ENCODE measurements at regions not wholly inside any gene's neighbourhood (a gene's known extent, or its start where the extent isn't known, plus 50 kb on each side); places are given as distances from the start of the nearest gene placed in this dataset.
"Not testable (repeated sequence)": the region's sequence is repeated elsewhere in the genome, so short reads cannot be mapped to it uniquely, and the experiment has no call there.

DNA sequence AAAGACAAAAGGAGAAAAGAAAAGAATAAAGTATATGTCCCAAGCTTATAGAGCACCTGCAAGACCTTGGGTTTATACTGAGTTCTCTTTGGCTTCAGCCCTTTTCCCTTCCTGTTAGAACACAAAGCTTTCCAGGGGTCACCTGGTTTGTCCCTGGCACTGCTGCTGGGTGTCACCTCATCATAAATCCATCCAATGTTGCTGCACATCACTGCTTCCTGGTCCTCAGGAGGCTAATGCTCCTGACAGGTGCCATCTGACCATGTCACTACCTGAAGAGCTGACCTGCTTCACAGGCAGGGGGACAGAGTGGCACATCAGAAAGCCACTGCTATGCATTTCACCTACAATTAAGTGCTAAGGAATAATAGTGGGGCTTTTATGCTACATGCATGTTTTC, 164.6 kb upstream of the ELAC2 start:
- Mint-ChIP-seq H3K4me3 (no peak overlapping the region), H3K27me3 (no peaks in the 10 kb centered on the region), H3K27ac (no peak overlapping the region)

DNA sequence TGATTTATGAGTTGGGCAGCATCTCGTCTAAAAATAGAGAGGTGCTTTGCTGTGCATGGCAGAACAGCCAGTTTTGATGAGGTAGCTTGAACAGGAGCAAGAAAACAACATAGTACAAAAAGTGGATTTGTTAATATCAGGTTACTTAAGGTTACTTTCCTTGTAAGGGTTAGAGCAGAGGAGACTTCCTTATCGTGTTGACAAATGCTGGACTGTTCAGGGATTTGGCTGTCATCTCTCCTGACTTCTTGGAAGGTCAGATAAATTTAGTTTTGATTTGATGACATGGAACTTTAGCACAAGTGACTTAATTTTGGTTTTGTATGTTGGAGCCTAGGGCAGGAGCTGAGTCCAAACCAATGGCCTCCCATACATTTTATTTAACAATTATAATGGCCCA, 163.9 kb upstream of the ELAC2 start:
- no peak overlapping the region for H3K4me3 Mint-ChIP-seq
- H3K9me3 Mint-ChIP-seq = peaks cover 4% of the 10 kb centered on the region
- H3K27me3 Mint-ChIP-seq = no peaks in the 10 kb centered on the region
- H3K4me1 Mint-ChIP-seq = no peaks in the 10 kb centered on the region
- POLR2A ChIA-PET = no interaction called here
- no peak overlapping the region for H3K27ac Mint-ChIP-seq
- H3K36me3 Mint-ChIP-seq = no peaks in the 10 kb centered on the region
- DNase-seq (no peak), ATAC-seq (ENCODE audit: low read depth) (no peak)

More for the DNA sequence above, 164.6 kb upstream of the ELAC2 start:
- POLR2A ChIA-PET = no interaction called here
- Mint-ChIP-seq H3K9me3 (peaks cover 4% of the 10 kb centered on the region), H3K4me1 (no peaks in the 10 kb centered on the region), H3K36me3 (no peaks in the 10 kb centered on the region)
- no peak for ATAC-seq (ENCODE audit: low read depth)
- DNase-seq = no peak

DNA sequence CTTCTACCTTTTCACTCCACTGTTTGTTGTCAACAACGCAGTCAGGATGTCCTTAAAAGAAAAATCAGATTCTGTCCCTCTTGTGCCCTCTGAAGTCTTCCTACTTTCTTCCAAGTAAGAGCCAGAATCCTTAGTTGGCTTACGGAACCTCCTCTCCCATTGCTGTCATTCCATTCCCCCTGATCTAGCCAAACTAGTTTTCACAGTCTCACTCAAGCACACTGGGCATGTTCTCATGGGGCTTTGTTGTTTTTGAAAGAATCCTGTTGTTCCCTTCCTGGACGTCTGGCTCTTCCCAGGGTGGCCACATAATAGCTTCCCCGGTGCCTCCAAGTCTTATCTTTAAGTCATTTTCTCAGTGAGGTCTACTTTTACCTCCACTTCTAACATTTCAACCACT, 158.6 kb upstream of the ELAC2 start:
- ATAC-seq (ENCODE audit: low read depth) (no peak), DNase-seq (no peak)
- Mint-ChIP-seq H3K9me3 (peaks cover 19% of the 10 kb centered on the region), H3K27ac (no peak overlapping the region), H3K27me3 (no peaks in the 10 kb centered on the region), H3K4me1 (no peaks in the 10 kb centered on the region), H3K36me3 (no peaks in the 10 kb centered on the region), H3K4me3 (no peak overlapping the region)
- POLR2A ChIA-PET = no interaction called here

DNA sequence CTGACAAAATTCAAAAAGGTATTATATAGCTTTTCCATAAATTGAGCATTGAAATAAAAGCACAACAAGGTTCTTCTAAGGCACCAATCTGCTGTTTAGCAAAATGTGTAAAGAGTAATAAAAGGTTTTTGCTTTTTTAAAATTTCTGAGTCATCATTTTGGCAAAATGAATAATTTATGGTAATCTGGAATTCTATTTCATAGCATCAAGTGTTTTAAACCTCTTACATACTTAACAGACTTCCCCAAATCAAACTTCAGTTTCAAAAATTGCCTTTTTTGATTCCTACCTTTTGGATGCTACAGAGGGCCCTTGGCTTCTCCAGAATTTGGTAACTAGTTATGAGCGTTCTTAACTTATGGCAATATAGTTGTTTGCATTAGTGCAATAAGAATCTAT, 154.0 kb upstream of the ELAC2 start:
- peaks cover 2% of the 10 kb centered on the region for H3K27me3 Mint-ChIP-seq
- peaks cover 21% of the 10 kb centered on the region for H3K9me3 Mint-ChIP-seq

DNA sequence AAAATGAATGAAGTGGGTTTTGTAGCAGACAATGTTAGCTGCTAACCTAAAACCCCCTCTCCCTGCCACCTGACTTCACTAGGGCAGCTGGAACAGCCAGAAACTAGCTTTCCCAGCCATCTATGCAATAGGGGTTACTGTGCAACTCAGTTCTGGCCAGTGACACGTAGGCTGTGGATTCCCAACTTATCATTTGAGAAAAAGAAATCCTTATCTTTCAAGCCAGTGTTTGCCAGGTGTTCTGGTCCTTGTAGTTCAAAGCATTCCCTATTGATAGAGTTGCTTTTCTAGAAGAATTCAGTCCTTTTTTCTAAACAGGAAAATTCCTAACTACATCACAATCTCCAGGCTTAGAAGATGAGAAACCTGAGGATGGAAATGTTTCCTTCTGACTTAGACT, 144.5 kb upstream of the ELAC2 start:
- Mint-ChIP-seq H3K4me3 (no peak overlapping the region), H3K27ac (no peak overlapping the region), H3K4me1 (no peaks in the 10 kb centered on the region), H3K9me3 (no peaks in the 10 kb centered on the region), H3K27me3 (no peaks in the 10 kb centered on the region), H3K36me3 (no peaks in the 10 kb centered on the region)
- DNase-seq = no peak
- POLR2A ChIA-PET = no interaction called here
- ATAC-seq (ENCODE audit: low read depth) = no peak

More for the DNA sequence above, 154.0 kb upstream of the ELAC2 start:
- no peaks in the 10 kb centered on the region for H3K4me1 Mint-ChIP-seq
- no peaks in the 10 kb centered on the region for H3K36me3 Mint-ChIP-seq
- POLR2A ChIA-PET = no interaction called here
- DNase-seq = no peak
- H3K4me3 Mint-ChIP-seq = no peak overlapping the region
- no peak overlapping the region for H3K27ac Mint-ChIP-seq
- ATAC-seq (ENCODE audit: low read depth) = no peak

DNA sequence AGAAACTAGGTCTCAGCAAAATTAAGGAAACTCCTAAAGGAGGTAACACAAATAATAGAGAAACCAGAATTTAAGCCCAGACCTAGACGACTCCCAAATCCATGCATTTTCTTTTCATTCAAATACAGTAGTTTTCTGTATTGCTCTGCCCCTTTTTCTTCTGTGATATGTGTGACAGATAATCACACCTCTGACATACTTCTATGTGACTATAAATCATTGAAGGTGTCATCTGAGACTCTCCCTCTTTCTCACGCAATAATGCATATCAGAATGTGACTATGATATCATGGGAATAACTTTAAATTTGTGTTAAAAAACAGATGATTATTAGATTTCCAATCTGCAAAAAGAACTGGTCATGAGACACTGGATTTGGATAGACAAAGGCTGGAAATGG, 143.0 kb upstream of the ELAC2 start:
- ATAC-seq (ENCODE audit: low read depth) (no peak), DNase-seq (no peak)
- POLR2A ChIA-PET = no interaction called here
- no peak overlapping the region for H3K27ac Mint-ChIP-seq
- no peaks in the 10 kb centered on the region for H3K9me3 Mint-ChIP-seq
- no peaks in the 10 kb centered on the region for H3K4me1 Mint-ChIP-seq
- H3K4me3 Mint-ChIP-seq = no peak overlapping the region
- no peaks in the 10 kb centered on the region for H3K27me3 Mint-ChIP-seq
- no peaks in the 10 kb centered on the region for H3K36me3 Mint-ChIP-seq

DNA sequence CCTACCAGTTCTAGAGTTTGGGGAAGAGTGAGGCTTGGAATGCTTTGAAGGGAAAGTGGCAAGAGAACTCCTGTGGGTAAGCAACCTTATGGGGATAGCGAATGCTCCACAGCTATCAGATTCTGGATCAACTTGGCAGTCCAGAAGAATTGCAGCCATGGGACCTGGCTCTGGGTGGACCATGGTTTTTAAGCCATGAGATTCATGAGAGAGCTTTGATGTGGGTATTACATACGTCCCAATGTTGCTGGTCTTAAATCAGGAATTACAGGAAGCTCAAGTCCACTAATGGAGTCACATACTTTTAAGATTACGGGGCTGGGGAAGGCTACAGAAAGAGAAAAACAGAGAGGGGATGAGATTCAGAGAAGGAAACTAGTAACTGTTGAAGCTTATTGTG, 142.5 kb upstream of the ELAC2 start:
- Mint-ChIP-seq H3K9me3 (no peaks in the 10 kb centered on the region), H3K27ac (no peak overlapping the region), H3K4me1 (no peaks in the 10 kb centered on the region), H3K4me3 (no peak overlapping the region), H3K36me3 (no peaks in the 10 kb centered on the region), H3K27me3 (no peaks in the 10 kb centered on the region)
- DNase-seq (no peak), ATAC-seq (ENCODE audit: low read depth) (no peak)
- POLR2A ChIA-PET = no interaction called here

DNA sequence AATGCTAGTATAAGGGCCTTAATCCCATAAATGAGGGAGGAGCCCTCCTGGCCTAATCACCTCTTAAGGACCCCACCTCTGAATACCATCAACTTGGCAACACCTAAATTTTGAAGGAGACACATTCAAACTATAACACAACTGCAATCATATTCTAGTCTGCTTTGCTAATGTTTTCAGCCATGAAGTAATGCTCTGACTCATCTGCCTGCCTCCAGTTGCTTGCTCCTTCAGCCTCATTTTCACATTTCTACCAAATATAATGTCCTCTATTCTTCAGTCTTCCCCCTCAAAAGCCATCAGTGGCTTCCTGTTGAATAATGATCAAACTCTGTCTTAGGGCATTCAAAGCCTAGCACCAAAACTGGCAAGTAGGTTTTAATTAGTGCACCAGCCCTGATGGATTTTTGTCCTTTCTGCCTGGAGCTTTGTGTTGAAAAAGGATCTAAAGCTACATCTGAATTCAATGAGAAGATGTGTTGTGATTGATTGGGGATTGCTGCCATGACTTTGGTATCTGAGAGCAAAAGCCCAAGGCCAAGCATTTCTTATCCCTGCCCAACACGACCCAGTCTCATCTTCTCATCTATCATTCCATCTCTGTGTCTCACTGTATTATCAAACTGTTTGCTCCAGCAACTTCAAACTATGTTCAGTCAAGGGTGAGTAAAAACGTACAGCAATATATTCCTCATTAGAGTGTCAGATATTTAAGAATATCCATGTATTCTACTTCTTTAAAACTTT, 140.8 kb upstream of the ELAC2 start:
- POLR2A ChIA-PET = no interaction called here
- H3K4me1 Mint-ChIP-seq = no peaks in the 10 kb centered on the region

DNA sequence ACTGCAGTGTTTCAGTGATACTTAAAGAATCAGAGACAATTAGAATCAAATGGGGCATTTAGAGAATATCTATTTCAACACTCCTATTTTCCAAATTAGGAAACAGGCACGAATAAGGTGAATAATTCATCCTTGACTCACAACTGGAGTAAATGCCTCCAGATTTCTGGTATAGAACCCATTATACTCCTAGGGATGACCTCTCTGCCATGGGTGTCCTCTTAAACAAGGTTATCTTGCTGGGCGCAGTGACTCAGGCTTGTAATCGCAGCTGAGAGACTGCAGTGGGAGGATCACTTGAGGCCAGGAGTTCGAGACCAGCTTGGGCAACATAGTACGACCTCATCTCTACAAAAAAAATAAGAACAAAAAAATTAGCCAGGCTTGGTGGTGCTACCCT, 139.8 kb upstream of the ELAC2 start:
- ATAC-seq (ENCODE audit: low read depth) (no peak), DNase-seq (no peak)
- Mint-ChIP-seq H3K9me3 (peaks cover under 1% of the 10 kb centered on the region), H3K36me3 (no peaks in the 10 kb centered on the region), H3K27ac (no peak overlapping the region), H3K27me3 (no peaks in the 10 kb centered on the region), H3K4me3 (no peak overlapping the region), H3K4me1 (no peaks in the 10 kb centered on the region)
- POLR2A ChIA-PET = no interaction called here

More for the DNA sequence above, 140.8 kb upstream of the ELAC2 start:
- no peaks in the 10 kb centered on the region for H3K9me3 Mint-ChIP-seq
- no peaks in the 10 kb centered on the region for H3K36me3 Mint-ChIP-seq
- no peak overlapping the region for H3K27ac Mint-ChIP-seq
- ATAC-seq (ENCODE audit: low read depth) (no peak), DNase-seq (no peak)
- no peak overlapping the region for H3K4me3 Mint-ChIP-seq
- no peaks in the 10 kb centered on the region for H3K27me3 Mint-ChIP-seq

DNA sequence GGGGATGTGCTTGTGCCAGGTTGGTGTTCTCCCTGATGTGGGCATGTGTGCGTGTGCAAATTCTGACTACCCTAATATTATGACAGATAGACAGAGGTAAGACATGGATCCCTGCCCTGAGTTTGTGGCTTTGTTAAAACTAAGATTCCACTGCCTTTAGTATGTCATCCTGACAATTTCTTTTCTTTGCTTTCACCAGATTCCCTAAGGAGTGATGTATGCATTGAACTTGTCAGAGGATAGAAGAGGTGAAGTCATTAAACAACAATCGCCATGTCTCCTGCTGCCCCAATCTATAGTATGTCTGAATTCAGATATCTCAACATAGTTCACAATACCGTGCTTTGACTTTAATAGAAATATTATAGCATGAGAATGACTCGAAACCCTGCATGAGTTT, 137.1 kb upstream of the ELAC2 start:
- Mint-ChIP-seq H3K4me3 (no peak overlapping the region), H3K27ac (no peak overlapping the region)
- ATAC-seq (ENCODE audit: low read depth) = no peak

DNA sequence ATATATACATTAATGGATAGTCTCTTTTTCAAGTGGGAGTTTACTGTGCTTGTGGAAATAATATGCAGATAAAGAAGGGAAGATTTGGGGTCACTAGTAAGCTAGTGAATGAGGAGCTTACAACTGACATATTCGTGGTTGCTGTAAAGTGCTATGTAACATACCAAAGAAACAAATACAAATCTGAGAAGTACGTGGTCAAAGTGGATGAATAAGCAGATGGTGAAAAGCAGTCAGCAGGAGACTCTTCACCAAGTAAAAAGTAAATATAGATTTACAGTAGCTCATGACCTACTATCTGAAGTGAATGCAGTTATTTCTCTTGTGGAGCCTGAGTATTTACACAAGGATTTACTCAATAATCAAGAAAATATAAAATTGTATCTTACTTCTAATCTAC, 136.6 kb upstream of the ELAC2 start:
- H3K27me3 Mint-ChIP-seq = no peaks in the 10 kb centered on the region
- no peak for ATAC-seq (ENCODE audit: low read depth)
- POLR2A ChIA-PET = no interaction called here

More for the DNA sequence above, 137.1 kb upstream of the ELAC2 start:
- DNase-seq = no peak
- Mint-ChIP-seq H3K4me1 (no peaks in the 10 kb centered on the region), H3K9me3 (peaks cover 2% of the 10 kb centered on the region), H3K27me3 (no peaks in the 10 kb centered on the region), H3K36me3 (no peaks in the 10 kb centered on the region)
- POLR2A ChIA-PET = no interaction called here

DNA sequence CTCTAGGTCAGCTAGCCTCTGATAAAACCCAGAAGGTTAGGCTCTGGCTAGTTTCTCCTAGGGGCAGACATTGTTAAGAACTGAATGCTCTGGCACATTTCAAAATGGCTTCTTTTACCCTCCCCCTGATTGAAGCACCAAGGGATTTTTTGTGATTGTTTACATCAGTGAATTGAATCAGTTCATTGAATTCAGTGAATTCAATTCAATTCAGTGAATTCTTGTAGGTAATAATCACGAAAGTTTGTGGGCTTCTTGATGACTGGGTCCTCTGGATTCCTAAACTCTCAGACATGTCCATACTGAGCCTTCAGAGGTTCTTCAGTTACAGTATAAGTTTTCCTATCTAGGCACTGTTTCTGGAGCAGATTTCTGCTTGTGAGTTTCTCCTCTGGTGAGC, 135.2 kb upstream of the ELAC2 start:
- Mint-ChIP-seq H3K27me3 (no peaks in the 10 kb centered on the region), H3K27ac (no peak overlapping the region), H3K9me3 (peaks cover 2% of the 10 kb centered on the region), H3K4me3 (no peak overlapping the region), H3K36me3 (no peaks in the 10 kb centered on the region), H3K4me1 (no peaks in the 10 kb centered on the region)
- DNase-seq = no peak
- POLR2A ChIA-PET = no interaction called here
- ATAC-seq (ENCODE audit: low read depth) = no peak

More for the DNA sequence above, 136.6 kb upstream of the ELAC2 start:
- Mint-ChIP-seq H3K9me3 (peaks cover 2% of the 10 kb centered on the region), H3K4me3 (no peak overlapping the region), H3K36me3 (no peaks in the 10 kb centered on the region), H3K27ac (no peak overlapping the region), H3K4me1 (no peaks in the 10 kb centered on the region)
- DNase-seq = no peak

DNA sequence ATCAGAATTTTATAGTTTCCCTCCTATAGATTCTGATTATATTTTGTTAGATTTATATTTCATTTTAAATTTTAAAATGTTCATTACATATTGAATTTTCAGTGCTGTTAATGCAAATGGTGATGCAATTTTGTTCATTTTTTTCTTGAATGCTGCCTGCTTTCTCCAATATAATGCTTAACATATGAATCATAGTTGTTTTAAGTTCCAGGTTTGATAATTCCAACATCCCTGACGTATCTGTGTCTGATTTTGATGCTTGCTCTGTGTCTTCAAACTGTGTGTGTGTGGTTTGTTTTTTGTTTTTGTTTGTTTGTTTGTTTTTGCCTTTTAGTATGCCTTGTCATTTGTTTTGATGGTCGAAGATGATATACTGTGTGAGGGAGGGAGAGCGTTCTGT, 134.7 kb upstream of the ELAC2 start:
- H3K4me1 Mint-ChIP-seq = no peaks in the 10 kb centered on the region
- no peak overlapping the region for H3K27ac Mint-ChIP-seq
- POLR2A ChIA-PET = no interaction called here
- no peak for DNase-seq
- H3K36me3 Mint-ChIP-seq = no peaks in the 10 kb centered on the region
- H3K4me3 Mint-ChIP-seq = no peak overlapping the region
- ATAC-seq (ENCODE audit: low read depth) = no peak
- H3K27me3 Mint-ChIP-seq = no peaks in the 10 kb centered on the region
- peaks cover 2% of the 10 kb centered on the region for H3K9me3 Mint-ChIP-seq

DNA sequence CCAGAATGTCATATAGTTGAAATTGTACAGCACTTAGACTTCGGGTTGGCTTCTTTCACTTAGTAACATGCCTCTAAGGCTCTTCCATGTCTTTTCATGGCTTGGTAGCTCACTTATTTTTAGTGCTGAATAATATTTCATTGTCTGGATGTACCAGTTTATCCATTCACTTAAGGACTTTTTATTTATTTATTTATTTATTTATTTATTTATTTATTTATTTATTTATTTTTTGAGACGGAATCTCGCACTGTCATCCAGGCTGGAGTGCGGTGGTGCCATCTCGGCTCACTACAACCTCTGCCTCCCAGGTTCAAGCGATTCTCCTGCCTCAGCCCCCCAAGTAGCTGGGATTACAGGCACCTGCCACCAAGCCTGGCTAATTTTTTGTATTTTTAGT, 132.9 kb upstream of the ELAC2 start:
- H3K27me3 Mint-ChIP-seq; H3K4me3 Mint-ChIP-seq; H3K9me3 Mint-ChIP-seq; H3K4me1 Mint-ChIP-seq; POLR2A ChIA-PET; H3K36me3 Mint-ChIP-seq; ATAC-seq (ENCODE audit: low read depth); DNase-seq; H3K27ac Mint-ChIP-seq: not testable (repeated sequence)

DNA sequence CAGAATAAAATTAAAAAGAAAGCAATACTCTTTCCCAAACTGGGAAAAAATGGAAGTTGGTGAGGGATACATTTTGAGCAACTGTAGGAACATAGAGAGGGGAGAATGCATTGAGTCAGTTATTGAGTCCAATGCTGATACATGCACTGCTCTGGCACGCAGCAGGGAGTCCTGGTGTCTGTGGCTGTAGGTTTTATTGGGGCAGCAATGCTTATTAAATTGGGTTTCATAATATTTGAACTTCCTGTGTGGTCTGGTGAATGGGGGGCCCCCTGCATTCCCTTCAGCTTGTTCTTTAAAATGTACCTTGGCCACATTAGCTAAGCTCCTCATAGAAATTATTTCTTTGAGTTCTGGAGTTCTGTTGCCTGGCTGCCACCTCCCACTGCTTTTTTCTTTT, 125.2 kb upstream of the ELAC2 start:
- Mint-ChIP-seq H3K27me3 (no peaks in the 10 kb centered on the region), H3K4me3 (no peak overlapping the region), H3K36me3 (peaks cover 1% of the 10 kb centered on the region), H3K4me1 (no peaks in the 10 kb centered on the region), H3K9me3 (peaks cover 6% of the 10 kb centered on the region), H3K27ac (no peak overlapping the region)
- POLR2A ChIA-PET = no interaction called here
- ATAC-seq (ENCODE audit: low read depth) (no peak), DNase-seq (no peak)
